CD4-positive, alpha-beta T cell treated with Interleukin-10 for 1 hour (primary cell): ENCODE measurements at regions not wholly inside any gene's neighbourhood (a gene's known extent, or its start where the extent isn't known, plus 50 kb on each side); places are given as distances from the start of the nearest gene placed in this dataset.
"Not testable (repeated sequence)": the region's sequence is repeated elsewhere in the genome, so short reads cannot be mapped to it uniquely, and the experiment has no call there.

Experiments used
- DNase-seq: peaks from one replicate; pipeline ENCODE4 v3.0.0-alpha.2; 2020

GRCh38 chr21:38619480-38619879 lies 121.2 kb upstream of the ERG start:
- no peak for DNase-seq

GRCh38 chr21:38619992-38620479 lies 121.8 kb upstream of the ERG start:
- no peak for DNase-seq

GRCh38 chr21:38621132-38621531 lies 122.9 kb upstream of the ERG start:
- no peak for DNase-seq

GRCh38 chr21:38622081-38622826 lies 124.0 kb upstream of the ERG start:
- no peak for DNase-seq

GRCh38 chr21:38622827-38623209 lies 124.5 kb upstream of the ERG start:
- DNase-seq = no peak

- DNase-seq = no peak
Observed at GRCh38 chr21:38623552-38623951, 125.3 kb upstream of the ERG start.

- DNase-seq = no peak
Observed at GRCh38 chr21:38625000-38625399, 126.7 kb upstream of the ERG start.

GRCh38 chr21:38626306-38626705 lies 128.0 kb upstream of the ERG start:
- DNase-seq = no peak

GRCh38 chr21:38628349-38628748 lies 130.1 kb upstream of the ERG start:
- DNase-seq = no peak

- no peak for DNase-seq
Observed at GRCh38 chr21:38631206-38631605, 132.9 kb upstream of the ERG start.

- DNase-seq = no peak
Observed at GRCh38 chr21:38631676-38632075, 133.4 kb upstream of the ERG start.

- DNase-seq = no peak
Observed at GRCh38 chr21:38637161-38637560, 138.9 kb upstream of the ERG start.

- no peak for DNase-seq
Observed at GRCh38 chr21:38639571-38640354, 141.5 kb upstream of the ERG start.

- not testable (repeated sequence) for DNase-seq
Observed at GRCh38 chr21:38640355-38640742, 142.1 kb upstream of the ERG start.

- no peak for DNase-seq
Observed at GRCh38 chr21:38643404-38644023, 145.2 kb upstream of the ERG start.

- DNase-seq = no peak
Observed at GRCh38 chr21:38645282-38645681, 147.0 kb upstream of the ERG start.

GRCh38 chr21:38646213-38646837 lies 148.0 kb upstream of the ERG start:
- no peak for DNase-seq

- DNase-seq = no peak
Observed at GRCh38 chr21:38649120-38649519, 150.8 kb upstream of the ERG start.

GRCh38 chr21:38651570-38651969 lies 153.3 kb upstream of the ERG start:
- no peak for DNase-seq

GRCh38 chr21:38652396-38652795 lies 153.3 kb upstream of the ETS2 start:
- DNase-seq = no peak

- DNase-seq = no peak
Observed at GRCh38 chr21:38654580-38654979, 151.1 kb upstream of the ETS2 start.

- no peak for DNase-seq
Observed at GRCh38 chr21:38658511-38658910, 147.2 kb upstream of the ETS2 start.

- no peak for DNase-seq
Observed at GRCh38 chr21:38659936-38660332, 145.8 kb upstream of the ETS2 start.
